ENCODE measurements at regions not wholly inside any gene's neighbourhood (a gene's known extent, or its start where the extent isn't known, plus 50 kb on each side); places are given as distances from the start of the nearest gene placed in this dataset.
"Not testable (repeated sequence)": the region's sequence is repeated elsewhere in the genome, so short reads cannot be mapped to it uniquely, and the experiment has no call there.

- no peak for DNase-seq (ENCODE audit: low spot score)
- peak; percentile 19 for ATAC-seq
Measured at GRCh38 chr1:183753464-183753891, 51.4 kb upstream of the RGL1 start.

- DNase-seq (ENCODE audit: low spot score): no peak
- ATAC-seq: no peak
Measured at GRCh38 chr1:183744132-183744913, 60.6 kb upstream of the RGL1 start.

- DNase-seq (ENCODE audit: low spot score) (no peak), ATAC-seq (no peak)
Measured at GRCh38 chr1:183742355-183742754, 62.6 kb upstream of the RGL1 start.

GRCh38 chr1:183739741-183740271 lies 65.1 kb upstream of the RGL1 start:
- ATAC-seq (no peak), DNase-seq (ENCODE audit: low spot score) (no peak)

- ATAC-seq (no peak), DNase-seq (ENCODE audit: low spot score) (no peak)
Measured at GRCh38 chr1:183739082-183739481, 65.8 kb upstream of the RGL1 start.

GRCh38 chr1:183737916-183738315 lies 67.0 kb upstream of the RGL1 start:
- not testable (repeated sequence) for ATAC-seq; DNase-seq (ENCODE audit: low spot score)

GRCh38 chr1:183736343-183736742 lies 68.6 kb upstream of the RGL1 start:
- DNase-seq (ENCODE audit: low spot score) (no peak), ATAC-seq (no peak)

- ATAC-seq (peak; percentile 6), DNase-seq (ENCODE audit: low spot score) (no peak)
Measured at GRCh38 chr1:183735069-183735860, 69.7 kb upstream of the RGL1 start.

GRCh38 chr1:183734543-183735036 lies 70.3 kb upstream of the RGL1 start:
- ATAC-seq (peak; percentile 95), DNase-seq (ENCODE audit: low spot score) (peak; percentile 52)

- ATAC-seq (no peak), DNase-seq (ENCODE audit: low spot score) (no peak)
Measured at GRCh38 chr1:183733715-183734114, 71.2 kb upstream of the RGL1 start.

GRCh38 chr1:183732236-183732880 lies 72.6 kb upstream of the RGL1 start:
- ATAC-seq: no peak
- no peak for DNase-seq (ENCODE audit: low spot score)

GRCh38 chr1:183730886-183731573 lies 73.9 kb upstream of the RGL1 start:
- ATAC-seq (no peak), DNase-seq (ENCODE audit: low spot score) (no peak)

- ATAC-seq: no peak
Measured at GRCh38 chr1:183730107-183730724, 74.7 kb upstream of the RGL1 start.

GRCh38 chr1:183726825-183727224 lies 73.7 kb upstream of the APOBEC4 start:
- no peak for ATAC-seq
- DNase-seq (ENCODE audit: low spot score): no peak

More at GRCh38 chr1:183730107-183730724, 74.7 kb upstream of the RGL1 start:
- DNase-seq (ENCODE audit: low spot score): no peak

- DNase-seq (ENCODE audit: low spot score) (no peak), ATAC-seq (no peak)
Measured at GRCh38 chr1:183724350-183725042, 71.4 kb upstream of the APOBEC4 start.

GRCh38 chr1:183723571-183723970 lies 70.5 kb upstream of the APOBEC4 start:
- ATAC-seq: no peak
- DNase-seq (ENCODE audit: low spot score): no peak

- ATAC-seq (no peak), DNase-seq (ENCODE audit: low spot score) (no peak)
Measured at GRCh38 chr1:183721041-183721440, 67.9 kb upstream of the APOBEC4 start.

- ATAC-seq (no peak), DNase-seq (ENCODE audit: low spot score) (no peak)
Measured at GRCh38 chr1:183720028-183720427, 66.9 kb upstream of the APOBEC4 start.

GRCh38 chr1:183719289-183719688 lies 66.2 kb upstream of the APOBEC4 start:
- no peak for DNase-seq (ENCODE audit: low spot score)
- no peak for ATAC-seq

GRCh38 chr1:183716286-183716685 lies 63.2 kb upstream of the APOBEC4 start:
- ATAC-seq (no peak), DNase-seq (ENCODE audit: low spot score) (no peak)
